Stomach smooth muscle (tissue), 2 donors: ENCODE measurements at regions not wholly inside any gene's neighbourhood (a gene's known extent, or its start where the extent isn't known, plus 50 kb on each side); places are given as distances from the start of the nearest gene placed in this dataset.

ENCODE experiments used
- H3K27ac ChIP-seq: one replicate; pipeline ENCODE4 v1.7.0; 2013; ENCODE audit warnings: mild to moderate bottlenecking, low read length, inconsistent platforms
- H3K27me3 ChIP-seq, 2 donors: one replicate each; pipeline ENCODE4 v1.7.0; 2013; ENCODE audit warnings: low read length in 2 of 2; ENCODE audit not compliant: insufficient read depth in 2 of 2, control insufficient read depth in 1 of 2
- H3K36me3 ChIP-seq, 2 donors: one replicate each; pipeline ENCODE4 v1.7.0; 2013; ENCODE audit warnings: low read length in 2 of 2; ENCODE audit not compliant: control insufficient read depth in 2 of 2, insufficient read depth in 2 of 2
- H3K4me1 ChIP-seq: one replicate; pipeline ENCODE4 v1.7.0; 2013; ENCODE audit warnings: low read length; ENCODE audit not compliant: control insufficient read depth, insufficient read depth
- H3K4me3 ChIP-seq, 2 donors: one replicate each; pipeline ENCODE4 v1.7.0; 2013; ENCODE audit warnings: low read length in 2 of 2
- H3K9ac ChIP-seq, 2 donors: one replicate each; pipeline ENCODE4 v1.7.0; 2013; ENCODE audit warnings: low read length in 2 of 2, mild to moderate bottlenecking in 1 of 2
- H3K9me3 ChIP-seq, 2 donors: one replicate each; pipeline ENCODE4 v1.7.0; 2013; ENCODE audit warnings: low read length in 2 of 2; ENCODE audit not compliant: control insufficient read depth in 2 of 2
- donor health status: healthy.
- donor health status: Pancreatic carcinoma.

DNA sequence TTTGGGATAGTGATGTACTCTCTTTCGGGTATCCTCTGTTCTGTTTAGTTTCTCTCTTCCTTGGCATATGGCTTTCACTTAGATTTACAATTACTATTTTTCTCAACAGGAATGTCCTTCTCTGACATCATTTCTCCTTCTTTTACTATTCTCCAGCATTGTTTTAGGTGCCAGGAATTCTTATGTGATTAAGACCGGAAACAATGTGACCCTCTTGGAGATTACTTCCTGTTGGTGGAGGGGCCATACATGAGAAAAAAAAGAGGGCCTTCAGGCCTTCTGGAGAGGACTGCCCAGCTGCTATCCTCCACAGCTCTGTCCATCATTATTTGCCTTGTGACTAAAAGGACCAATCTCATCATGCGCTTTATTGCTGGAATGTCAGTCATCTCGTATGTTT, 50.4 kb upstream of the ADAMTS5 start:
- no peaks in the 10 kb centered on the region for H3K9me3 ChIP-seq
- no peaks in the 10 kb centered on the region for H3K36me3 ChIP-seq
- H3K27ac ChIP-seq, result no peak overlapping the region
- H3K4me3 ChIP-seq, result no peak overlapping the region
- no peak overlapping the region for H3K9ac ChIP-seq
- H3K4me1 ChIP-seq, result no peaks in the 10 kb centered on the region
- no peaks in the 10 kb centered on the region for H3K27me3 ChIP-seq
